IPS-15b (cell line): ENCODE measurements at regions not wholly inside any gene's neighbourhood (a gene's known extent, or its start where the extent isn't known, plus 50 kb on each side); places are given as distances from the start of the nearest gene placed in this dataset.

Source experiments
- H3K27me3 ChIP-seq: one replicate; pipeline ENCODE4 v1.6.1; 2013; ENCODE audit warnings: low read length; ENCODE audit not compliant: control insufficient read depth, insufficient read depth
- H3K36me3 ChIP-seq: one replicate; pipeline ENCODE4 v1.6.1; 2013; ENCODE audit warnings: low read length; ENCODE audit not compliant: control insufficient read depth, insufficient read depth
- H3K4me1 ChIP-seq: one replicate; pipeline ENCODE4 v1.6.1; 2013; ENCODE audit warnings: mild to moderate bottlenecking, low read length; ENCODE audit not compliant: control insufficient read depth, insufficient read depth
- H3K4me3 ChIP-seq: one replicate; pipeline ENCODE4 v1.5.1; 2013; ENCODE audit warnings: low read depth, low read length
- H3K9ac ChIP-seq: one replicate; pipeline ENCODE4 v1.6.1; 2013; ENCODE audit warnings: low read depth, mild to moderate bottlenecking, low read length
- H3K9me3 ChIP-seq: one replicate; pipeline ENCODE4 v1.6.1; 2013; ENCODE audit warnings: mild to moderate bottlenecking, low read length; ENCODE audit not compliant: control insufficient read depth, insufficient read depth

- no peak overlapping the region for H3K9ac ChIP-seq
- no peaks in the 10 kb centered on the region for H3K27me3 ChIP-seq
- H3K9me3 ChIP-seq: no peaks in the 10 kb centered on the region
- no peaks in the 10 kb centered on the region for H3K4me1 ChIP-seq
- no peak overlapping the region for H3K4me3 ChIP-seq
- H3K36me3 ChIP-seq: no peaks in the 10 kb centered on the region
These were observed 79.4 kb upstream of the PRKCQ start for GRCh38 chr10:6659451-6659850.

GRCh38 chr10:6657669-6658068, 77.6 kb upstream of the PRKCQ start:
- Histone ChIP-seq H3K36me3 (no peaks in the 10 kb centered on the region), H3K27me3 (no peaks in the 10 kb centered on the region), H3K4me3 (no peak overlapping the region), H3K4me1 (no peaks in the 10 kb centered on the region), H3K9ac (no peak overlapping the region), H3K9me3 (no peaks in the 10 kb centered on the region)

DNA sequence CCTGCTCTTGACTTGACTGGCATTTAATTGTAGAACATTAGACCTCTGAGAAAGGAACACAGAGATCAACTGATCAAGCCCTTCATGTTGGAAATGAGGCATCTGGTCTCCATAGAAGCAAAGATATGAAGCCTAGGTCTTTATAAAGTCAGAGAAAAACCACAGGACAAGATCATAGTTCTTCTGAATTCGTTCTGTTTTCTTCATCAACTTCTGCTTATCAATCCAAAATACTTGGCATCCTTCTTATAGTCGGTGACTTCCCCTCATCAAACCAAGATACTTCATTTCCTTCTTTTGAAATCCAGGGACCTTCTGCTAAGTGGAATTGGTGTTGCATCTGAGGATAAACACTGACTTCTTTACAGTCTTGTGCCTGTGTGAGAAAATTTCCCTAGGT, 77.1 kb upstream of the PRKCQ start:
- Histone ChIP-seq H3K4me3 (no peak overlapping the region), H3K4me1 (no peaks in the 10 kb centered on the region), H3K9ac (no peak overlapping the region), H3K9me3 (no peaks in the 10 kb centered on the region), H3K27me3 (no peaks in the 10 kb centered on the region), H3K36me3 (no peaks in the 10 kb centered on the region)

DNA sequence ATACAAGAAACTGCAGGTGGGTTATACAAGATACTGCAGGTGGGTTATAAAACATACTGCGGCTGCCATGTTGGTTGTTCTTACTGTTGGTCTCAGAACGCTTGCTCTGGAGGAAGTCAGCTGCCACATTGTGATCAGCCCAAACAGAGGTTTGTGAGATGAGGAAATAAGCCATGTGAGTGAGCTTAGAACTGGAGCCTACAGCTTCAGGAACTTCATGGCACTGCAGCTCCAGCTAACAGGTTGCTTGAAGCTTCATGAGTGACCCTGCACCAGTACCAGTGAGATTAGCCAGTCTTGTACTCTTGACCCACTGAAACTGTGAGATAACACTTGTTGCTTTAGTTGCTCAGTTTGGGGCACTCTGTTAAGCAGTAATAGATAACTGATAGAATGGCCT, 74.5 kb upstream of the PRKCQ start:
- H3K27me3 ChIP-seq: no peaks in the 10 kb centered on the region
- no peaks in the 10 kb centered on the region for H3K9me3 ChIP-seq
- no peak overlapping the region for H3K9ac ChIP-seq
- no peak overlapping the region for H3K4me3 ChIP-seq
- H3K36me3 ChIP-seq: no peaks in the 10 kb centered on the region
- H3K4me1 ChIP-seq: peaks cover 10% of the 10 kb centered on the region

- H3K9ac ChIP-seq: no peak overlapping the region
- H3K36me3 ChIP-seq: no peaks in the 10 kb centered on the region
- H3K4me1 ChIP-seq: peaks cover 18% of the 10 kb centered on the region
- no peaks in the 10 kb centered on the region for H3K9me3 ChIP-seq
- H3K4me3 ChIP-seq: no peak overlapping the region
- H3K27me3 ChIP-seq: no peaks in the 10 kb centered on the region
These were observed 70.5 kb upstream of the PRKCQ start for GRCh38 chr10:6650586-6650985.

DNA sequence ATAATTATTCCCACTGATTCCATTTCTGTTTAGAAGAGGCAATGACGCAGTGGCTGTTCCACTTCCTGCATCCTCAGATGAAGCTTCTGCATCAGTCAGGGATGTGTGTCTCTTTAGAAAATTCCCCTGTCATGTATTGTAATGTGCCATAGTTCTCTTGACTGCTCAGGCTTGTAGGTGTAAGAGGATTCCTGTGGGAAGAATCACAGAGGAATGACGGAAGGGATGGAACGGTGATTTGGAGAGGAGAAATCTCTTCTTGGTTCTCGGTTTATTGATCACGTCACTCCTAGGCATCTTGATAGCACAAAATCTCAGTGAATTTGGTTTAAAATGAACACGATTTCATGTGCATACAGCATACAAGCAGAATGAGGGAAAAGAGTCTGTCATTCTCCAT, 69.8 kb upstream of the PRKCQ start:
- Histone ChIP-seq H3K4me1 (peaks cover 18% of the 10 kb centered on the region), H3K9ac (no peak overlapping the region), H3K4me3 (no peak overlapping the region), H3K9me3 (no peaks in the 10 kb centered on the region), H3K27me3 (no peaks in the 10 kb centered on the region), H3K36me3 (no peaks in the 10 kb centered on the region)

DNA sequence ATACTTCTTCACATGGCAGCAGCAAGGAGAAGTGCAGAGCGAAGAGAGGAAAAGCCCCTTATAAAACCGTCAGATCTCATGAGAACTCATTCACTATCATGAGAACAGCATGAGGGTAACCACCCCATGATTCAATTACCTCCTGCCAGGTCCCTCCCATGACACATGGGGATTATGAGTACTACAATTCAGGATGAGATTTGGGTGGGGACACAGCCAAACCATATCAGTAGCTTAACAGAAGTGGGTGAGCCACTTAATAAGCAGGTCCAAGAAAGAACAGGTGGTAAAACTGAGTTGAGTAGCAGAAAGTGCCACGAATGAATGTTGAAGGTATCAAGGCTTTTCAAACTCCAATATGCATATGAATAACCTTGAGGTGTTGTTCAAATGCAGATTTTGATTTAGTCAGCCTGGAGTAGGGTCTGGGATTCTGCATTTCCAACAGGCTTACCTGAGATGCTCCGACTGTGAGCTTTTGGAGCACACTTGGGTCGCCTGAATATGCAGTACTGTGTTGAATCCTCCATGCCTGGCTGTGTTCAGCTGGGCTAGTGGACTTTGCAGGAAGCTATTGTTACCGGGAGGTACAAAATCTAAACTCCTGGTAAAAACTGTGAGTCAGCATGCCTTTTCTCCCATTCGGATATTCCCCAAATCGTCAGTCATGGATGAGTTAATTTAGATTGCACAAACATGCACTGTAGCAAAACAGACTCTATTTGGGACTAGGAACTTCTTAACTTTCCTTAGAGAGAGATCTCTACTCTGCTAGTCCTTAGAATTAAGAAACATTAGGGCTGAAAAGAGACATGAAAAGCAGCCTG, 69.0 kb upstream of the PRKCQ start:
- Histone ChIP-seq H3K9ac (no peak overlapping the region), H3K9me3 (no peaks in the 10 kb centered on the region), H3K36me3 (no peaks in the 10 kb centered on the region), H3K4me3 (no peak overlapping the region), H3K27me3 (no peaks in the 10 kb centered on the region), H3K4me1 (peaks cover 18% of the 10 kb centered on the region)

DNA sequence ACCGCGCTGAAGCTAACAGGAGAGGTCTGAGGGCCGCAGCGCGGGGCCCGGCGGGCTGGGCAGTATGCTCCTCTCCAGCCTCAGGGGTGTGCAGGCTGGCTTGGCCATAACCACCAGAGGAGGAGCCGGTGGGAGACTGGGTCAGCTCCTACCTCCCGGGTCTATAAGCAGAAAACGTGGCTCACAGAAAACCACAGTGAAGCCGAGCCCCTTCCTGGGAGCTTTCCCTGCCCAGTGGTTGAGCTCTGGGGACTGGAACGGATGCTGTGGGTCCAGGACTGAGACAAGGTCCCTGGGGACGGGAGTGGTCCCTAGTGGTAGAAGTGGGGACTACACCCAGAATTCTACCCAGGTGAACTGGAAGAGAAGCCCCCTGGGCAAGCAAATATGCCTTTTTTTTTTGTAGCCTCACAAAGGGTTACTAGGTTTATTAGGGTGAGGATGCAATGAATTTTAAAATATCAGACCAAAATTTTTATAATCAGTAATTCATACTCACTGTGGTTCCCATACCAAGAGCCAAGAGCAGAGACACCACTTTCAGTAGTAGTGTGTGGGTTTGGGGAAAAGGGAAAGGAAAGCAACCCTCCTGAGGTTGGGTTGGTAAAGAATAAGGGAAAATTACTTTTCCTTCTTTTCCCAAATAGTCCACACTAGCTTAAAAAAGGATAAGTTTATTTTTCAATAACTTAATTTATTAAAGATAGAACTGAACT, 67.9 kb upstream of the PRKCQ start:
- no peaks in the 10 kb centered on the region for H3K27me3 ChIP-seq
- H3K9me3 ChIP-seq: no peaks in the 10 kb centered on the region
- no peak overlapping the region for H3K4me3 ChIP-seq
- H3K4me1 ChIP-seq: peaks cover 18% of the 10 kb centered on the region
- H3K9ac ChIP-seq: no peak overlapping the region
- H3K36me3 ChIP-seq: no peaks in the 10 kb centered on the region

DNA sequence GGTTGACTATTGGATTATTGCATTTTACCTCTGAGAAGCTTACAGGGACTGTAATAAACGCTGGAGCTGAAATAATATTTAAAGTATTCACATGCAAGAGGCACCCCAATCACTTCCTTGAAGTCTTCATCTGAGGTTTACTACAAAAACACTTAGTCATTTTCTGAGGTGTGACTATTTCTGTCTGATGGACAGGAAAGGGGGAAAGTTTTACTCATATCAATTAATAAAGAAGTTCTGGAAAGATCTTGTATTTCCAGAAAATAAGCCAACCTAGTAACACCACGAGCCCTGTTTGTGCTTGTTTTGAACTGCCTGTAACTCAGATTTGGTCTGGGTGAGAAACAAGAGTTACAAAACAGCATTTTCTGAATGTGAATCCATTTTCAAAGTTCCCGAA, 63.9 kb upstream of the PRKCQ start:
- H3K9me3 ChIP-seq: no peaks in the 10 kb centered on the region
- H3K27me3 ChIP-seq: no peaks in the 10 kb centered on the region
- no peaks in the 10 kb centered on the region for H3K36me3 ChIP-seq
- H3K9ac ChIP-seq: no peak overlapping the region
- H3K4me3 ChIP-seq: no peak overlapping the region
- H3K4me1 ChIP-seq: peaks cover 6% of the 10 kb centered on the region

DNA sequence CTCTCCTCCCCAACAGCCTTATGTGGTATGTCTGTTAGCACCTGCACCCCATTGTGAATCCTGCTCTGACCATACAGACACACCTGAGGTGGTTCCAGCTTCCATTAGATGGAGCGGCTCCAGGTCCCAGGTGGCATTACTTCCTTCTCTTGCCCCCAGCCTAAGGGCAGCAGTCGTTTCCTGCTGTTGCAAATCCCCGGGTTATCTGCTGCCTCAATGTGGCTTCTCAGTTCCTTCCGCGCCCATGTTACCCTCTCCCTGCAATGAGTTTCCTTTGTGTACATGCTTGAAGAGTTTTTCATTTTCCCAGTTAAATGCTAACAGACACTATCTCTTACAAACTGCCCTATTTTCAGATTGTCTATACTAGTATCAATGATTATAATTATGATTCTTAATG, 62.8 kb upstream of the PRKCQ start:
- Histone ChIP-seq H3K9ac (no peak overlapping the region), H3K27me3 (no peaks in the 10 kb centered on the region), H3K4me1 (peaks cover 2% of the 10 kb centered on the region)

GRCh38 chr10:6640433-6641040, 60.5 kb upstream of the PRKCQ start:
- Histone ChIP-seq H3K4me1 (peaks cover 2% of the 10 kb centered on the region), H3K9me3 (no peaks in the 10 kb centered on the region), H3K9ac (no peak overlapping the region), H3K27me3 (no peaks in the 10 kb centered on the region), H3K36me3 (no peaks in the 10 kb centered on the region), H3K4me3 (no peak overlapping the region)

More for the DNA sequence above, 62.8 kb upstream of the PRKCQ start:
- no peaks in the 10 kb centered on the region for H3K9me3 ChIP-seq
- no peaks in the 10 kb centered on the region for H3K36me3 ChIP-seq
- no peak overlapping the region for H3K4me3 ChIP-seq

GRCh38 chr10:6637053-6637452, 57.0 kb upstream of the PRKCQ start:
- H3K27me3 ChIP-seq: no peaks in the 10 kb centered on the region
- H3K9me3 ChIP-seq: no peaks in the 10 kb centered on the region
- no peak overlapping the region for H3K9ac ChIP-seq
- no peak overlapping the region for H3K4me3 ChIP-seq
- H3K4me1 ChIP-seq: no peaks in the 10 kb centered on the region
- H3K36me3 ChIP-seq: no peaks in the 10 kb centered on the region
